Erythroblast (primary cell): ENCODE measurements at regions not wholly inside any gene's neighbourhood (a gene's known extent, or its start where the extent isn't known, plus 50 kb on each side); places are given as distances from the start of the nearest gene placed in this dataset.
"Not testable (repeated sequence)": the region's sequence is repeated elsewhere in the genome, so short reads cannot be mapped to it uniquely, and the experiment has no call there.

ENCODE experiments used
- DNase-seq, 2 experiments: peaks; one replicate each; lab custom pipeline; 2025; lab: John Stamatoyannopoulos, UW
- GATA1 ChIP-seq: IDR thresholded peaks from 2 replicates; pipeline ENCODE4 v1.6.1; 2011; ENCODE audit warnings: low read depth, mild to moderate bottlenecking, control low read depth, low read length, moderate library complexity
- POLR2A ChIP-seq: IDR thresholded peaks from 2 replicates; pipeline ENCODE4 v1.6.1; 2011; ENCODE audit warnings: mild to moderate bottlenecking, low read length

DNA sequence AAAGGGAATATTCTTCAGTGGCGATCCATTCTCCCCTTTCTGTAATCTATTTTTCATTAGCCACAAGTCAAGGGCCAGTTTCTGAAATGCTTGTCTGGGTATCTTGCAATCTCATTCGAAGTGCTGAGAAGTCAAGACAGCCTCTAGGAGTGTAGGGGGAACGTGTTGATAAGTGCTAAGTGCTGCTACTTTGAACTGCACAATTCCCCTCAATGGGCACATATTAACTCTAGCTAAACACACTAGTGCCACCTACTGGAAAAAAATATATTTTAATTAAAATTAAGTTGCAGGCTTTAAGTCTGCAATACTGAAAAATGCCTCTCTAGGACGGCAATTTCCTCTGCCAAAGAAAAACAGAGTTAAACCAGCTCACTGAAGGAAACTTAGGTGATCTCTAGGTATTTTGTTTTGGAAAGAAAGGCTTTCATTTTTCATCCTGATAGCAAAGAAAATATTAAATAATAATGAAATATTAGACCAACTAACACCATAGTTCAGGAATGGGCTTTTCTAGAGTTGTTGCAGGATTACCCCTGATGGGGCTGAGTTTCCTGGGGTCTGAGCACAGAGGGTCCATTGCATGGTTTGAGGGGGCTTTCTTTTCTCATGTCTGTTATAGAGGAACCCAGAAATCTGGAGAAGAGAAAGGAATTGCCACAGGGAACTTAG is 181.9 kb upstream of the KBTBD8 start:
- TF ChIP-seq POLR2A (no peak), GATA1 (no peak)
- DNase-seq = peak; percentile 53 to 59

DNA sequence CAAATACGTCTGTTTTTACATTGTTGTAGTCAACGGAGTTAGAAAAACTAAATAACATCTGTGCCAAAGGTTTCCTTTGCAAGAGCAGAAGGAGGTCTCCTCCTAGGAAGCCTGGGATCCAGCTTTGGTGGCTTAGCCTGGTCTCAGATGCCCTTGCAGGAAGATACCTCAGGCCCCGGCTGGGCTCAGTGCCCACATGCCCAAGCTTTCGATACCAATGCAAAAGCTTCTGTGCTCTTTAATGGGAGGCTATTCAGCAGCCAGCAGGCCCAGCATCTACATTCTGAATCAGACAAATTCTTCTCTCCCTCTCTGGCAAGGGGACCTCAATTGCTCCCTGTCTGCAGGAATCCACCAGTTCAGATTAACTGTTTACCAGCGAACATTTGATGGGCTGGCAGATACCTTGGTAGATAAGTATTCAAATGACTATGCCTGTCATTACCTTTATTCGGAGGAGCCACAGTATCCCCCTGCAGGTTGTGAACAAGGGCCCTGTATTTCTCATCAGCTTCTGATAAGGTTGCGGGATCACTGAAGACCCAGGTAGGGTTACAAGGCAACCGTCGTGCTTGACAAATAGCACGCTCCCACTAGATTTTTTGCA is 180.1 kb upstream of the KBTBD8 start:
- DNase-seq = no peak
- TF ChIP-seq POLR2A = no peak
- no peak for TF ChIP-seq GATA1

DNA sequence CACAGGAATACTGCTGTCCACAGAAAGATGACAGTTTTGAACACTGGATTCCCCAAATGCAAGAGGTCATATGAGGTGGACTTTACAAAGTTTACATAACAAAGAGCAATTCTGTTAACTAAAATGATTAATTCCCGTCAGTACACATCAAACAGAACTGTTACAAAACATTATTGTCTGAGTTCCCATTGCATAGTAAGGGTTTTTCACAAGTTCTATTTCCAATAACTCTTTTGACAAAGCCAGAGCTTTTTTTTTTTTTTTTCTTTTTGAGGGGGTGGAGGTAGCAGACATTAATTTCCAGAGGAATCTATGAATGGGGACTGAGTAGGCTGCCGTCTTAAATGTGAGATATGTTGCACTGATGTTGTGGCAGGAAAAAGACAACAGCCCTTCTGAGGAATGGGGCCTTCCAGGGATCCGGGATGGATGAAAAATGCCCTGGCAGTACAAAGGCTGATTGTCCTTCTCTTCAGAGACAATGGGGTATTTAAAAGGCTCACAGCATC is 178.1 kb upstream of the KBTBD8 start:
- DNase-seq = no peak
- TF ChIP-seq POLR2A = no peak
- no peak for TF ChIP-seq GATA1

DNA sequence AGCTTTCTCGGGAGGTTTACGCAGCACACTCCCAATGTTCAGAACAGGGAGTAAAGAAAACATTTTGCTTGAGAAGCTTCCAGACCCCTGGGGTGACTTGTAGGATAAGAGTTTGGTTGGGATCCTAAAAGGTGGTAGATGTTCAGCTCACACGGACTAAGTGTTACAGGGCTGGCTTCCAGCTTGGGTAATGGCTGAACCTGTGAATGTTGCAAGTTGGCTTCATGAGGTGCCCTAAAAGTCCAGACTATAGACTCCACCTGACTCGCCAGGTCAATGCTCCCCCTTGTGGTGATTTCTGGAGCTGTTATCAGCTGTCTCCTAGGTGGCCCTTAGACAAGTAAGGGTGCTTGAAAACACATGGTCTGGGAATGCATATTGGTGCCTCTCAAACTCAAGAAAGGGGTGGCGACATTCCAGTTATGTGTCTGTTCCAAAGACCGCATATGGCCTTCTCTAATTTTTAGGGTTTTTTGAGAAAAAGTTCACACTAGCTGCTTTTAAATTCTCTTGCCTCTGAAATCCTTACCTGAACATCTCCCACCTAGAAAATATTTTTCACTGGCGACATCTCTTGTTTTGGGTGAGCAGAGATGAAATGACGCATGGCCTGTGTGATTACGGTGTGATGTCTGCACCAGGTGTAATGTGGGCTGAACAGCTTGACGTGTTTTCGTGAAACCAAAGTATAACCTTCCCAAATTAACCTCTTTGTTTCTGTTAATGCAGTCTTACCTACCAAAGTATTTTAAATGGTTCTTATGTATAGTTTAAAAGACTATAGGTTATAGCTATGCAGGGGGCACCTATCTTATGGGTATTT is 175.7 kb upstream of the KBTBD8 start:
- TF ChIP-seq POLR2A (no peak), GATA1 (no peak)
- DNase-seq = peak; percentile 54 to 75

DNA sequence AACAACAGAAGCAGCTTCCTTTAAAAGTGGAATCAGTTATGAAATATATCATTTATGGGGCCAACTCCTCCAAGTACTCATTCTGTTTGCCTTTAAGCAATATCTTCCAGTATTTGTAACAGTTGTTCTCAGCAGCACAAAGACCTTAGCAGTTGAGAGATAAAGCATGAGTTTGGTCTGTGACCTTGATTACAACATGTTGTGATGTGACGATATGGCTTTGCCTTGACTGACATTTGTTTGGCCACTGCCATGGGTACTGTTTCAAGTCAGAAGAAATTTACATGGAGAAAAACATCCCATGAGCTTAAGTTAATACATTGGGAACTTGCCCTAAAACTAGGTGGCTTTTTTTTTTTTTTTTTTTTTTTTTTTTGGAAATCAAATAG is 175.1 kb upstream of the KBTBD8 start:
- DNase-seq = peak in 1 of 2 experiments; percentile 45
- no peak for TF ChIP-seq GATA1

DNA sequence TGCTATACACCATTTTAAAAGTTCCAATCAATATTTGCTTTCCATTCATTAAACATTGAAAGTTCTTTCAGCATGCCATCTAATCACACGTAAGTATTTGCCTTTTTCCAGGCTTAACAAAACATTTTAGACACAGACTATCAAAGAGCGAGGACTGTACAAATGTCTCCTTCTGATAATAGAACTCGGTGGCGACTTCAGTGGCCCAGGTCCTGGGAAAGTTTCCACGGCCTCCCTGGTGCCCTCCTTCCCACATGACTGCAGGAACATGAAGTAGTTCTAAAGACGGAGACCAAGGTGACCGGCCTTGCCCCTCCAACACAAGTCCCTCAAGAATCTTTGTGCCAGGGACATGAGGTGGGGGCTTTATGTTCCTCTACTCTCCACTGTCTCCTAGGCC is 174.6 kb upstream of the KBTBD8 start:
- TF ChIP-seq POLR2A (no peak), GATA1 (no peak)
- no peak for DNase-seq

DNA sequence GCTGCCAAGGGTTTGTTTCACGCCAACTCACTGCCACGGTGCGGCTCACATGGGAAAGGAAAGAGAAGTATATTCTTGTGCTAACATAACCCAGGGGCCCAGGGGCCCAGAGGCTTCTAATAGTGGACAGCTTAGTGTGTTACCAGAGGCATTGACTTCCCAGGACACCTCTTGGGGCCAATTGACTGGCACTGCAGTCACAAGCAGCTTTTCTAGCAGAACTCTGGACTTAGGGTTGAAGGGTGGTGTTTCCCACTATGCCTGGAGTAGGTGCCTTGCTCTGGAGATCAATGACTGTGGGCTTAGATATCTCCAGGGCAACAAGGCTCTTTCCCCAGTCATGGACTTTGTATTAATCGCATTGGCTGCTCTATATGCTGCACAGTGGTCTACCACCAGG is 172.7 kb upstream of the KBTBD8 start:
- DNase-seq = no peak
- TF ChIP-seq GATA1 (no peak), POLR2A (no peak)

DNA sequence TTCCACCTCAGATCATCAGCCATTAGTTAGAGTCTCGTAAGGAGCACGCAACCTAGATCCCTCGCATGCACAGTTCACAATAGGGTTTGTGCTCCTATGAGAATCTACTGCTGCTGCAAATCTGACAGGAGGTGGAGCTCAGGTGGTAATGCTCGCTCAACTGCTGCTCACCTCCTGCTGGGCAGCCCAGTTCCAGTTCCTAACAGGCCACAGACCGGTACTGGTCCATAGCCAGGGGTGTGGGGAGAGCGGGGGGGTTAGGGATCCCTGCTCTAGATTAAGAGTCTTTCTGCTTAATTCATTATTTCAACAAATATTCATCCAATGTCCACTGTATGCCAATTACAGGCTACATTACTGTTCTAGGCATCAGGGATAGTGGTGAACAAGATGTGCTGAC is 170.4 kb upstream of the KBTBD8 start:
- TF ChIP-seq POLR2A (no peak), GATA1 (no peak)
- DNase-seq = no peak

DNA sequence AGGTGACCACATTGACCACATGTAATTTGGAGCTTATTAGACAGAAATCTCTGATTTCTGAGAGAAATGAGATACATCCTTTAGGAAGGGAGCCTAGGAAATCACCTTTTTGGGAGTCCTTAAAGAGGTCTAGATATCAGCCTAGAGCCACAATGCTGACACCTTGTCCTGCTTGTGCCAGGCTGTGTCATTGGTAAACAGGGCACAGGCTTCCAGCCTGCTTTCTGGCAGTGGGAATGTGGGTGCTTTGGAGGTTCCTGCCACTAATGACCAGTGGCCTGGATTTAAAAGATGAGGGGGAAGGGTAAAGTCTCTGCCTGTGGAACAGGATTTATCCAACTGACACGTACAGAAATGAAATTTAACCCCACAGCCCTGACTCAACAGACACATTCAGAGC is 169.8 kb upstream of the KBTBD8 start:
- DNase-seq = no peak
- no peak for TF ChIP-seq GATA1

DNA sequence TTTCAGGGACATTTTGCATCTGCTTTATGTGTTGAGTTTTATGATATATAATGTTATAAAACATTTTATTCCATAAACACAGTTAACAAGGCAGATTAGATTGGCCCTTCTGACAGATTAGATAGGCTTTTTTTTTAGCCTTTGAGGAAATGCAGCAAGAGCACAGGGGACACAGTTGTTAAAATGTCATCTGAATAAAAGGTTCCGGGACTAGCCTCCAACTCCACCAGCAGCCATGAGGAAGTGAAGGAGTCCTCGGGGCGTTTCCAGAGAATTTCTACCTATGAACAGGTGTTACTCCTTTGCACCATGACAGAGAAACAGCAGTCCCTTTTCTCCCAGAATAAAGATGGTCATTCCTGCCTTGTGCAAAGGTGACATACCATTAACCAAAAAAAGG is 167.8 kb upstream of the KBTBD8 start:
- TF ChIP-seq GATA1 (no peak), POLR2A (no peak)
- DNase-seq = no peak

DNA sequence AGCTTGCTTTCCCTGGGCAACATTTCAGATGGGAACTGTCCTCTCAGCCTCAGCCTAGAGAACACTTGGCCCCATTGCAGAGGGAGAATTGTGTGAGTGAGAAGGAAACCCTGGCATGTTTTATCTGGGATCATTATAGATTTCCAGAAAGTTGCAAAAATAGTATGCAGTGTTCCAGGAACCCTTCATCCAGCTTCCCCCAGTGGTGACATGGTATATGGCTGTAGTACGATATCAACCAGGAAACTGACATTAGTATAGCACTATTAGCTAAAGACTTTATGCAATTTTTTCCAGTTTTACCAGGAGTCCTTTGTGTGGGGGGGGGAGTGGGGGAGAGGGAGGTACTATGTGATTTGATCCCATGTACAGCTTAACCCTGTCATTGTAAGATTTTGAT is 166.2 kb upstream of the KBTBD8 start:
- no peak for DNase-seq
- TF ChIP-seq POLR2A = no peak

DNA sequence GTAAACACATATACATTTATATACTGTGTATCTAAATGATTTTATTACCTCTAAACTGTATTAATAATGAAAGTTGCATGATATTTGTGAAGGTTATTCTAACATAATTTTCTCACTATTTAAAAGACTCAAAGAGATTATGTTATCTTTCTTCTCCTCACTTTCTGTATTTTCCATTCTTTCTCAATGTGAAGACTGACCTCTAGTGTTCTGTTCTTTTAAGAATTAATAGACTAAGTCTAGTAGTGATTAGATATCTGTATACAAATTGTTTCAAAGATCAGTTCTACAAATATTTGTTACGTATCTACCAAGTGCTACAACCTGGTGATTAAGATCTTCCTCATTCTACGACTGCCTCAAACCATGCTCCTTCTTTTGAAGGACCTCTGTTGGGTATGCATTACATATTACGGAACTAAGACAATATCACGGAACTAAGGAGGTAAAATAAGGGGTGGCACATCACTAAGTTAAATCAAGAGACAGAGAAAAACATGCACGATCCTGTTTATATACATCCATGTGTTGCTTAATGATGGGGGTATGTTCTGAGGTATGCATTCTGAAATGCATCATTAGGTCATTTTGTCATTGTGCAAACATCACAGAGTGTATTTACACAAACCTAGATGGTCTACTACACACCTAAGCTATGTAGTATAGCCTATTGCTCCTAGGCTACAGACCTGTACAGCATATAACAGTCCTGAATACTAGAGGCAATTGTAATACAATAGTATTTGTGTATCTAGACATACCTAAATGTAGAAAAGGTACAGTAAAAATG is 161.5 kb upstream of the KBTBD8 start:
- TF ChIP-seq GATA1 (no peak), POLR2A (no peak)
- no peak for DNase-seq

DNA sequence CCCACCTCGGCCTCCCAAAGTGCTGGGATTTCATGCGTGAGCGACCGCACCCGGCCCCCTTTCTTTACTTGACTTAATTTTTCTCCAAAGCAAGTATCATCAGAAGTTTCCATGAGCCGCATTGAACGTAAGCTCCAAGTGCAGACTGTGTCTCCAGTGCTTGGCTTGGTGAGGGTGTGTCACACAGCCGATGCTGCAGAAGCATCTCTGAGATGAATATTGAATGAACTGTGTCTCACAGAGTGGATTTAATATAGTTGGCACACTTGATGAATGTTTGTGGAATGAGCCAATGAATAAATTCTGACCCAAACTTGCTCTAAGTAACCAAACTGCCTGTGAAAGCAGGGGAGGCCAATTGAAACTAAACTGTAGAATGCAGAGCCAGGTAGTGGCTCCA is 159.4 kb upstream of the KBTBD8 start:
- DNase-seq = no peak
- TF ChIP-seq POLR2A (no peak), GATA1 (no peak)

DNA sequence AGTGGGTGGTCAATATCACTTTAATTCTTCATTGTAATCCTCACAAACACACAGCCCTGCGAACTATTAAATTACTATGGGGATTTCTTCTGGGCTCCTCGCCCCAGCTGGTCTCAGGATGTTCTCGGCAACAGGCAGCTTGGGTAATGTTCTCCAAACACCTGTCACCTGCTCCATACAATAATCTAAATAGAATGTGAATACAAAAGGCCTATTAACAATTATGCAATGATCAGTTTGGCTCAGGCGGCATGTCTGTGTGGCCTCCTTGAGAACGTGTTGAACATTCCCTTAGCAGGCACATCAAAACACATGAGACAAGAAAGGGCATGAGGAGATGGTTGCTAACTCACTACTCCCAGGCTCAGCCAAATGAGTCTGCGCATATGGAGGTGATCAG is 158.6 kb upstream of the KBTBD8 start:
- TF ChIP-seq GATA1 = no peak
- no peak for TF ChIP-seq POLR2A
- DNase-seq = no peak

DNA sequence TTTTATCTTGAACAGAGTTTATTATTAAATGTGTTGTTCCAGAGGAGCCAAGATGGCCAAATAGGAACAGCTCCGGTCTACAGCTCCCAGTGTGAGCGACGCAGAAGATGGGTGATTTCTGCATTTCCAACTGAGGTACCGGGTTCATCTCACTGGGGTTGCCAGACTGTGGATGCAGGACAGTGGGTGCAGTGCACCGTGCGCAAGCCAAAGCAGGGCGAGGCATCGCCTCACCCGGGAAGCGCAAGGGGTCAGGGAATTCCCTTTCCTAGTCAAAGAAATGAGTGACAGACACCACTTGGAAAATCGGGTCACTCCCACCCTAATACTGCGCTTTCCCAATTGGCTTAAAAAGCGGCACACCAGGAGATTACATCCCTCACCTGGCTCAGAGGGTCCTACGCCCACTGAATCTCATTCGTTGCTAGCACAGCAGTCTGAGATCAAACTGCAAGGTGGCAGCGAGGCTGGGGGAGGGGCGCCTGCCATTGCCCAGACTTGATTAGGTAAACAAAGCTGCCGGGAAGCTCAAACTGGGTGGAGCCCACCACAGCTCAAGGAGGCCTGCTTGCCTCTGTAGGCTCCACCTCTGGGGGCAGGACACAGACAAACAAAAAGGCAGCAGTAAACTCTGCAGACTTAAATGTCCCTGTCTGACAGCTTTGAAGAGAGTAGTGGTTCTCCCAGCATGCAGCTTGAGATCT is 155.2 kb upstream of the KBTBD8 start:
- not testable (repeated sequence) for DNase-seq
